ENCODE measurements at regions not wholly inside any gene's neighbourhood (a gene's known extent, or its start where the extent isn't known, plus 50 kb on each side); places are given as distances from the start of the nearest gene placed in this dataset.

GRCh38 chr6:19538096-19538495, 299.1 kb upstream of the ID4 start (continued):
- TF ChIP-seq IRF5 (IDR thresholded peaks at IDR 0.05; ENCODE audit: borderline replicate concordance) (no peak), MTA2 (IDR thresholded peaks at IDR 0.05; ENCODE audit: low read depth) (no peak), NRF1 (conservative IDR thresholded peaks at IDR 0.05; ENCODE audit: low read depth, low read length) (no peak), SMC3 (IDR thresholded peaks at IDR 0.05; ENCODE audit: borderline replicate concordance, low read length) (no peak), YY1 (IDR thresholded peaks at IDR 0.05; ENCODE audit: low read depth, low read length) (no peak), HCFC1 (IDR thresholded peaks at IDR 0.05; ENCODE audit: low read length) (no peak), TCF3 (IDR thresholded peaks at IDR 0.05; ENCODE audit: borderline replicate concordance, insufficient read depth, low read depth, low read length) (no peak)

GRCh38 chr6:19547507-19547906, 289.7 kb upstream of the ID4 start:
- no TSS peak for BruUV-seq (replicated peaks)
- ATAC-seq (no peak), FAIRE-seq (no peak), DNase-seq (ENCODE audit: low read depth, low spot score) (no peak)
- intact Hi-C loops (cut with micrococcal nuclease; ENCODE audit: unreplicated experiment) (no loop called here), in situ Hi-C loops (cut with MboI) (no loop called here)
- SMC1A ChIA-PET (ENCODE audit: uncharacterized antibody, unreplicated experiment): no interaction called here
- no peak overlapping the region for H3K4me3 ChIP-seq
- no peaks in the 10 kb centered on the region for H3K79me2 ChIP-seq (ENCODE audit: control insufficient read depth, insufficient read depth, low read length)
- TF ChIP-seq EP300 (IDR thresholded peaks at IDR 0.05; ENCODE audit: borderline replicate concordance in 1 of 2, control insufficient read depth in 1 of 2, low read depth in 2 of 2, low read length in 2 of 2) (no peak), SREBF2 (IDR thresholded peaks at IDR 0.05; ENCODE audit: low read length) (no peak), E2F8 (IDR thresholded peaks at IDR 0.05; ENCODE audit: low read depth, partially characterized antibody) (no peak), PML (IDR thresholded peaks at IDR 0.05; ENCODE audit: low read length) (no peak), SMC3 (IDR thresholded peaks at IDR 0.05; ENCODE audit: borderline replicate concordance, low read length) (no peak), RUNX3 (IDR thresholded peaks at IDR 0.05; ENCODE audit: low read length) (no peak)
- POLR2A ChIA-PET: no interaction called here
- no peak overlapping the region for H2AFZ ChIP-seq (ENCODE audit: control insufficient read depth, low read depth, low read length)
- RAD21 ChIA-PET (ENCODE audit: unreplicated experiment): no interaction called here
- no peak overlapping the region for H3K4me2 ChIP-seq (ENCODE audit: control insufficient read depth, insufficient read depth)
- H3K36me3 ChIP-seq (ENCODE audit: control insufficient read depth in 2 of 2, insufficient read depth in 2 of 2, low read length in 1 of 2): no peaks in the 10 kb centered on the region
- no peaks in the 10 kb centered on the region for H3K9me3 ChIP-seq (replicated peaks; ENCODE audit: control insufficient read depth, insufficient read depth, low read length)
- no peaks in the 10 kb centered on the region for H3K4me1 ChIP-seq (ENCODE audit: control insufficient read depth, insufficient read depth, low read length)
- H3K27me3 ChIP-seq (replicated peaks in 1 of 2; ENCODE audit: control insufficient read depth in 2 of 2, insufficient read depth in 2 of 2, low read length in 1 of 2): no peaks in the 10 kb centered on the region
- no peak overlapping the region for H3K27ac ChIP-seq (ENCODE audit: control insufficient read depth, insufficient read depth)
- CTCF ChIA-PET: no interaction called here
- no peaks in the 10 kb centered on the region for H4K20me1 ChIP-seq (ENCODE audit: control insufficient read depth, insufficient read depth)
- 22% methylated on average over 2 of the region's 2 CpGs for WGBS (ENCODE audit: insufficient coverage, insufficient replicate concordance, low lambda C conversion rate, missing lambda C conversion rate)
- no peak overlapping the region for H3K9ac ChIP-seq (ENCODE audit: control insufficient read depth, insufficient read depth, low read length)

Measured in GM12878 (cell line).